ENCODE measurements at regions not wholly inside any gene's neighbourhood (a gene's known extent, or its start where the extent isn't known, plus 50 kb on each side); places are given as distances from the start of the nearest gene placed in this dataset.
"Not testable (repeated sequence)": the region's sequence is repeated elsewhere in the genome, so short reads cannot be mapped to it uniquely, and the experiment has no call there.

- Histone ChIP-seq H3K4me3 (ENCODE audit: low read depth, low read length) (no peak overlapping the region), H3K9me3 (ENCODE audit: control insufficient read depth, insufficient read depth, low read length) (no peaks in the 10 kb centered on the region), H3K4me1 (ENCODE audit: control insufficient read depth, insufficient read depth, low read length) (no peaks in the 10 kb centered on the region), H3K27ac (ENCODE audit: low read depth, low read length) (no peak overlapping the region), H3K27me3 (ENCODE audit: control insufficient read depth, insufficient read depth, low read length) (no peaks in the 10 kb centered on the region), H3K36me3 (ENCODE audit: control insufficient read depth, insufficient read depth, low read length) (no peaks in the 10 kb centered on the region)
- WGBS (ENCODE audit: insufficient coverage), result 79% methylated on average over 2 of the region's 4 CpGs
- peak in 1 of 6 donors; percentile 6 for DNase-seq (ENCODE audit: low read depth in 4 of 6, low spot score in 6 of 6)
Observed at GRCh38 chrX:3192835-3193234, 151.6 kb downstream of the ARSF start.

- no peaks in the 10 kb centered on the region for H3K9me3 ChIP-seq (ENCODE audit: control insufficient read depth, insufficient read depth, low read length)
- H3K4me3 ChIP-seq (ENCODE audit: low read depth, low read length), result no peak overlapping the region
- no peaks in the 10 kb centered on the region for H3K27me3 ChIP-seq (ENCODE audit: control insufficient read depth, insufficient read depth, low read length)
- 93% methylated on average over 2 of the region's 5 CpGs for WGBS (ENCODE audit: insufficient coverage)
- no peaks in the 10 kb centered on the region for H3K36me3 ChIP-seq (ENCODE audit: control insufficient read depth, insufficient read depth, low read length)
- H3K4me1 ChIP-seq (ENCODE audit: control insufficient read depth, insufficient read depth, low read length), result no peaks in the 10 kb centered on the region
- DNase-seq (ENCODE audit: low read depth in 4 of 6, low spot score in 6 of 6), result peak in 1 of 6 donors; percentile 1
- no peak overlapping the region for H3K27ac ChIP-seq (ENCODE audit: low read depth, low read length)
Observed at GRCh38 chrX:3191796-3192195, 150.5 kb downstream of the ARSF start.

GRCh38 chrX:3191201-3191600 lies 149.9 kb downstream of the ARSF start:
- DNase-seq (ENCODE audit: low read depth in 4 of 6, low spot score in 6 of 6), result no peak
- no peak overlapping the region for H3K4me3 ChIP-seq (ENCODE audit: low read depth, low read length)
- H3K9me3 ChIP-seq (ENCODE audit: control insufficient read depth, insufficient read depth, low read length), result no peaks in the 10 kb centered on the region
- 100% methylated on average over 1 of the region's 3 CpGs for WGBS (ENCODE audit: insufficient coverage)
- no peaks in the 10 kb centered on the region for H3K4me1 ChIP-seq (ENCODE audit: control insufficient read depth, insufficient read depth, low read length)
- H3K36me3 ChIP-seq (ENCODE audit: control insufficient read depth, insufficient read depth, low read length), result no peaks in the 10 kb centered on the region
- no peak overlapping the region for H3K27ac ChIP-seq (ENCODE audit: low read depth, low read length)
- H3K27me3 ChIP-seq (ENCODE audit: control insufficient read depth, insufficient read depth, low read length), result no peaks in the 10 kb centered on the region

GRCh38 chrX:3184176-3184930 lies 143.1 kb downstream of the ARSF start:
- WGBS (ENCODE audit: insufficient coverage), result 83% methylated on average over 5 of the region's 5 CpGs
- no peaks in the 10 kb centered on the region for H3K27me3 ChIP-seq (ENCODE audit: control insufficient read depth, insufficient read depth, low read length)
- DNase-seq (ENCODE audit: low read depth in 4 of 6, low spot score in 6 of 6), result peak in 1 of 6 donors; percentile 29
- no peaks in the 10 kb centered on the region for H3K9me3 ChIP-seq (ENCODE audit: control insufficient read depth, insufficient read depth, low read length)
- H3K36me3 ChIP-seq (ENCODE audit: control insufficient read depth, insufficient read depth, low read length), result no peaks in the 10 kb centered on the region
- no peak overlapping the region for H3K4me3 ChIP-seq (ENCODE audit: low read depth, low read length)
- H3K27ac ChIP-seq (ENCODE audit: low read depth, low read length), result peak overlapping the region; percentile 6
- H3K4me1 ChIP-seq (ENCODE audit: control insufficient read depth, insufficient read depth, low read length), result no peaks in the 10 kb centered on the region

GRCh38 chrX:3181846-3182245 lies 140.6 kb downstream of the ARSF start:
- no peak for DNase-seq (ENCODE audit: low read depth in 4 of 6, low spot score in 6 of 6)
- Histone ChIP-seq H3K36me3 (ENCODE audit: control insufficient read depth, insufficient read depth, low read length) (no peaks in the 10 kb centered on the region), H3K4me1 (ENCODE audit: control insufficient read depth, insufficient read depth, low read length) (no peaks in the 10 kb centered on the region), H3K4me3 (ENCODE audit: low read depth, low read length) (no peak overlapping the region), H3K27me3 (ENCODE audit: control insufficient read depth, insufficient read depth, low read length) (no peaks in the 10 kb centered on the region), H3K27ac (ENCODE audit: low read depth, low read length) (no peak overlapping the region), H3K9me3 (ENCODE audit: control insufficient read depth, insufficient read depth, low read length) (no peaks in the 10 kb centered on the region)
- WGBS (ENCODE audit: insufficient coverage), result no CpG with 5 or more reads among the region's 1 CpG

- Histone ChIP-seq H3K36me3 (ENCODE audit: control insufficient read depth, insufficient read depth, low read length) (no peaks in the 10 kb centered on the region), H3K4me1 (ENCODE audit: control insufficient read depth, insufficient read depth, low read length) (no peaks in the 10 kb centered on the region), H3K27me3 (ENCODE audit: control insufficient read depth, insufficient read depth, low read length) (peaks cover 3% of the 10 kb centered on the region), H3K4me3 (ENCODE audit: low read depth, low read length) (no peak overlapping the region), H3K27ac (ENCODE audit: low read depth, low read length) (no peak overlapping the region), H3K9me3 (ENCODE audit: control insufficient read depth, insufficient read depth, low read length) (no peaks in the 10 kb centered on the region)
- DNase-seq (ENCODE audit: low read depth in 4 of 6, low spot score in 6 of 6), result no peak
- 100% methylated on average over 2 of the region's 2 CpGs for WGBS (ENCODE audit: insufficient coverage)
Observed at GRCh38 chrX:3178329-3178728, 137.1 kb downstream of the ARSF start.

GRCh38 chrX:3177851-3178250 lies 136.6 kb downstream of the ARSF start:
- H3K36me3 ChIP-seq (ENCODE audit: control insufficient read depth, insufficient read depth, low read length), result no peaks in the 10 kb centered on the region
- no CpG with 5 or more reads among the region's 4 CpGs for WGBS (ENCODE audit: insufficient coverage)
- no peak overlapping the region for H3K27ac ChIP-seq (ENCODE audit: low read depth, low read length)
- peaks cover 3% of the 10 kb centered on the region for H3K27me3 ChIP-seq (ENCODE audit: control insufficient read depth, insufficient read depth, low read length)
- no peak for DNase-seq (ENCODE audit: low read depth in 4 of 6, low spot score in 6 of 6)
- H3K4me3 ChIP-seq (ENCODE audit: low read depth, low read length), result no peak overlapping the region
- H3K4me1 ChIP-seq (ENCODE audit: control insufficient read depth, insufficient read depth, low read length), result no peaks in the 10 kb centered on the region
- H3K9me3 ChIP-seq (ENCODE audit: control insufficient read depth, insufficient read depth, low read length), result no peaks in the 10 kb centered on the region

- Histone ChIP-seq H3K27me3 (ENCODE audit: control insufficient read depth, insufficient read depth, low read length) (peaks cover 3% of the 10 kb centered on the region), H3K27ac (ENCODE audit: low read depth, low read length) (no peak overlapping the region), H3K9me3 (ENCODE audit: control insufficient read depth, insufficient read depth, low read length) (no peaks in the 10 kb centered on the region), H3K36me3 (ENCODE audit: control insufficient read depth, insufficient read depth, low read length) (no peaks in the 10 kb centered on the region), H3K4me1 (ENCODE audit: control insufficient read depth, insufficient read depth, low read length) (no peaks in the 10 kb centered on the region), H3K4me3 (ENCODE audit: low read depth, low read length) (no peak overlapping the region)
- no peak for DNase-seq (ENCODE audit: low read depth in 4 of 6, low spot score in 6 of 6)
- WGBS (ENCODE audit: insufficient coverage), result 35% methylated on average over 2 of the region's 5 CpGs
Observed at GRCh38 chrX:3176439-3176820, 135.2 kb downstream of the ARSF start.

GRCh38 chrX:3175659-3176438 lies 134.6 kb downstream of the ARSF start:
- no peaks in the 10 kb centered on the region for H3K9me3 ChIP-seq (ENCODE audit: control insufficient read depth, insufficient read depth, low read length)
- H3K4me3 ChIP-seq (ENCODE audit: low read depth, low read length), result no peak overlapping the region
- H3K36me3 ChIP-seq (ENCODE audit: control insufficient read depth, insufficient read depth, low read length), result no peaks in the 10 kb centered on the region
- H3K27me3 ChIP-seq (ENCODE audit: control insufficient read depth, insufficient read depth, low read length), result peaks cover 3% of the 10 kb centered on the region
- DNase-seq (ENCODE audit: low read depth in 4 of 6, low spot score in 6 of 6), result no peak
- H3K4me1 ChIP-seq (ENCODE audit: control insufficient read depth, insufficient read depth, low read length), result no peaks in the 10 kb centered on the region
- H3K27ac ChIP-seq (ENCODE audit: low read depth, low read length), result no peak overlapping the region
- 100% methylated on average over 1 of the region's 7 CpGs for WGBS (ENCODE audit: insufficient coverage)

- not testable (repeated sequence) for H3K9me3 ChIP-seq (ENCODE audit: control insufficient read depth, insufficient read depth, low read length); H3K4me1 ChIP-seq (ENCODE audit: control insufficient read depth, insufficient read depth, low read length); H3K36me3 ChIP-seq (ENCODE audit: control insufficient read depth, insufficient read depth, low read length); DNase-seq (ENCODE audit: low read depth in 4 of 6, low spot score in 6 of 6); H3K27ac ChIP-seq (ENCODE audit: low read depth, low read length); H3K4me3 ChIP-seq (ENCODE audit: low read depth, low read length); H3K27me3 ChIP-seq (ENCODE audit: control insufficient read depth, insufficient read depth, low read length)
- WGBS (ENCODE audit: insufficient coverage), result 93% methylated on average over 2 of the region's 3 CpGs
Observed at GRCh38 chrX:3172156-3172555, 130.9 kb downstream of the ARSF start.

Measured in spinal cord (tissue), 9 donors.